ENCODE measurements at regions not wholly inside any gene's neighbourhood (a gene's known extent, or its start where the extent isn't known, plus 50 kb on each side); places are given as distances from the start of the nearest gene placed in this dataset.

DNA sequence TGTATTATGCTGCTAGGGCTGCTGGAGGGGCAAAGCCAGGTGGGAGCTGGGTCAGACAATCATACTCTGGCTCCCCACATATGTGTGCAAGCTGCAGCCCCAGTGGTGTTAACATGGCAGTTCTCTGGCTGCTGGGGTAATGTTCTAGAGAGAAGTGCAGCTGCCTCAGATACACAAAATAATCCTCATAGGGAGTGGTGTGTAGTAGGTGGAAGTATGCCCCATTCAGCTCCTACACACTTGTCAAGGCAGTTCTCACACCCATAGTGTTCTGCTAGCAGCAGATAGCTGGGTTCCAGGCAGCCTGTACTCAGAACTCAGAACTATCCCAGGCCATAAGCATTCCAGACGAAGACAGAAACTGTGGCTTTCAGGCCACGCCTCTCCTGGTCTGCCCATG is 87.9 kb upstream of the NT5C1B start:
- TF ChIP-seq EZH2 (IDR thresholded peaks at IDR 0.05; ENCODE audit: borderline replicate concordance, insufficient read depth, low read length, poor library complexity, severe bottlenecking) = no peak
- TF ChIP-seq, protein P1, sequence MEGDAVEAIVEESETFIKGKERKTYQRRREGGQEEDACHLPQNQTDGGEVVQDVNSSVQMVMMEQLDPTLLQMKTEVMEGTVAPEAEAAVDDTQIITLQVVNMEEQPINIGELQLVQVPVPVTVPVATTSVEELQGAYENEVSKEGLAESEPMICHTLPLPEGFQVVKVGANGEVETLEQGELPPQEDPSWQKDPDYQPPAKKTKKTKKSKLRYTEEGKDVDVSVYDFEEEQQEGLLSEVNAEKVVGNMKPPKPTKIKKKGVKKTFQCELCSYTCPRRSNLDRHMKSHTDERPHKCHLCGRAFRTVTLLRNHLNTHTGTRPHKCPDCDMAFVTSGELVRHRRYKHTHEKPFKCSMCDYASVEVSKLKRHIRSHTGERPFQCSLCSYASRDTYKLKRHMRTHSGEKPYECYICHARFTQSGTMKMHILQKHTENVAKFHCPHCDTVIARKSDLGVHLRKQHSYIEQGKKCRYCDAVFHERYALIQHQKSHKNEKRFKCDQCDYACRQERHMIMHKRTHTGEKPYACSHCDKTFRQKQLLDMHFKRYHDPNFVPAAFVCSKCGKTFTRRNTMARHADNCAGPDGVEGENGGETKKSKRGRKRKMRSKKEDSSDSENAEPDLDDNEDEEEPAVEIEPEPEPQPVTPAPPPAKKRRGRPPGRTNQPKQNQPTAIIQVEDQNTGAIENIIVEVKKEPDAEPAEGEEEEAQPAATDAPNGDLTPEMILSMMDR (IDR thresholded peaks at IDR 0.05; ENCODE audit: poor library complexity, severe bottlenecking) = no peak
- no peak for TF ChIP-seq POLR2AphosphoS5 (IDR thresholded peaks at IDR 0.05)
- no peak for TF ChIP-seq EP300 (conservative IDR thresholded peaks at IDR 0.05; ENCODE audit: poor library complexity, severe bottlenecking)

Measured in neural cell (in vitro differentiated cells).